WTC11 (cell line): ENCODE measurements at regions not wholly inside any gene's neighbourhood (a gene's known extent, or its start where the extent isn't known, plus 50 kb on each side); places are given as distances from the start of the nearest gene placed in this dataset.

Experiments
- ESRRA ChIP-seq: sonication (generic); formaldehyde crosslinking; IDR thresholded peaks from 2 replicates; pipeline ENCODE4 v1.8.1; 2022; ENCODE audit warnings: mild to moderate bottlenecking, missing genetic modification reagents, borderline replicate concordance
- FOXP4 ChIP-seq: sonication (generic); formaldehyde crosslinking; IDR thresholded peaks from 2 replicates; pipeline ENCODE4 v1.8.0; 2022; ENCODE audit warnings: mild to moderate bottlenecking, missing genetic modification reagents
- HMGXB4 ChIP-seq: sonication (generic); formaldehyde crosslinking; IDR thresholded peaks from 2 replicates; pipeline ENCODE4 v1.8.1; 2023; ENCODE audit warnings: mild to moderate bottlenecking, moderate library complexity, missing genetic modification reagents
- NR2C2 ChIP-seq: sonication (generic); formaldehyde crosslinking; IDR thresholded peaks from 2 replicates; pipeline ENCODE4 v1.8.0; 2022; ENCODE audit warnings: mild to moderate bottlenecking, missing genetic modification reagents
- USF2 ChIP-seq: sonication (generic); formaldehyde crosslinking; IDR thresholded peaks from 2 replicates; pipeline ENCODE4 v1.8.1; 2023; ENCODE audit warnings: mild to moderate bottlenecking, missing genetic modification reagents, moderate library complexity
- TF ChIP-seq, protein P1 (sequence below): sonication (generic); formaldehyde crosslinking; IDR thresholded peaks from 2 replicates; pipeline ENCODE4 v1.8.0; 2022; ENCODE audit warnings: mild to moderate bottlenecking, missing genetic modification reagents
- TF ChIP-seq, protein P2 (sequence below): fragments of 200-600 bp; IDR thresholded peaks from 2 replicates; pipeline ENCODE4 v1.8.0; 2022; ENCODE audit warnings: antibody characterized with exemption
- TF ChIP-seq, protein P3 (sequence below): sonication (generic); formaldehyde crosslinking; IDR thresholded peaks from 2 replicates; pipeline ENCODE4 v1.8.0; 2022; ENCODE audit warnings: mild to moderate bottlenecking, missing genetic modification reagents

DNA sequence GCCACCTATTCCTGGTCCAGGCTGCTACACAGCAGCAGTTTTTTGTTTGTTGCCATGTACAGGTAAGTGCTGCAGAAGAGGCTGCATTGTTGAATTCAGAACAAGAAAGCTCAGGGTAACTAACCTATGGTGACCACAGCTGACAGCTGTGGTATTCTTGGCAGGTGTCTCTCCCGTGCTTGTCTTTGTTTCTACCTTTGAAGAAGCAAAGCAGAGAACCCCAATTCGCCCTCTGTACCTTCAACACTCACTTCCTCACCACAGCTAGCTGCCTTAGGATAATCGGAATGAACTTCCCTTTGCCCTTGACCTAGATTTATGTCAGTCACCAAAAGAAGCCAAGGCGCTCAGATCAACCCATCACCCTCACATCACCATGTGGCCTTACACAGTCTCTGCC is 1703.3 kb upstream of the SLC10A2 start:
- TF ChIP-seq, protein P1, sequence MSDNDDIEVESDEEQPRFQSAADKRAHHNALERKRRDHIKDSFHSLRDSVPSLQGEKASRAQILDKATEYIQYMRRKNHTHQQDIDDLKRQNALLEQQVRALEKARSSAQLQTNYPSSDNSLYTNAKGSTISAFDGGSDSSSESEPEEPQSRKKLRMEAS (CRISPR knock-in tag) = no peak
- TF ChIP-seq FOXP4 (no peak), NR2C2 (CRISPR knock-in tag) (no peak), ESRRA (CRISPR knock-in tag) (no peak), HMGXB4 (CRISPR knock-in tag) (no peak), USF2 (CRISPR knock-in tag) (no peak)
- TF ChIP-seq, protein P2, sequence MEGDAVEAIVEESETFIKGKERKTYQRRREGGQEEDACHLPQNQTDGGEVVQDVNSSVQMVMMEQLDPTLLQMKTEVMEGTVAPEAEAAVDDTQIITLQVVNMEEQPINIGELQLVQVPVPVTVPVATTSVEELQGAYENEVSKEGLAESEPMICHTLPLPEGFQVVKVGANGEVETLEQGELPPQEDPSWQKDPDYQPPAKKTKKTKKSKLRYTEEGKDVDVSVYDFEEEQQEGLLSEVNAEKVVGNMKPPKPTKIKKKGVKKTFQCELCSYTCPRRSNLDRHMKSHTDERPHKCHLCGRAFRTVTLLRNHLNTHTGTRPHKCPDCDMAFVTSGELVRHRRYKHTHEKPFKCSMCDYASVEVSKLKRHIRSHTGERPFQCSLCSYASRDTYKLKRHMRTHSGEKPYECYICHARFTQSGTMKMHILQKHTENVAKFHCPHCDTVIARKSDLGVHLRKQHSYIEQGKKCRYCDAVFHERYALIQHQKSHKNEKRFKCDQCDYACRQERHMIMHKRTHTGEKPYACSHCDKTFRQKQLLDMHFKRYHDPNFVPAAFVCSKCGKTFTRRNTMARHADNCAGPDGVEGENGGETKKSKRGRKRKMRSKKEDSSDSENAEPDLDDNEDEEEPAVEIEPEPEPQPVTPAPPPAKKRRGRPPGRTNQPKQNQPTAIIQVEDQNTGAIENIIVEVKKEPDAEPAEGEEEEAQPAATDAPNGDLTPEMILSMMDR = no peak
- TF ChIP-seq, protein P3, sequence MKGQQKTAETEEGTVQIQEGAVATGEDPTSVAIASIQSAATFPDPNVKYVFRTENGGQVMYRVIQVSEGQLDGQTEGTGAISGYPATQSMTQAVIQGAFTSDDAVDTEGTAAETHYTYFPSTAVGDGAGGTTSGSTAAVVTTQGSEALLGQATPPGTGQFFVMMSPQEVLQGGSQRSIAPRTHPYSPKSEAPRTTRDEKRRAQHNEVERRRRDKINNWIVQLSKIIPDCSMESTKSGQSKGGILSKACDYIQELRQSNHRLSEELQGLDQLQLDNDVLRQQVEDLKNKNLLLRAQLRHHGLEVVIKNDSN = no peak
